Stomach (tissue), 4 donors: ENCODE measurements at regions not wholly inside any gene's neighbourhood (a gene's known extent, or its start where the extent isn't known, plus 50 kb on each side); places are given as distances from the start of the nearest gene placed in this dataset.

ENCODE experiments used
- CTCF ChIP-seq, 7 experiments: fragments of 450-650 bp in 4 of 7; fragments of 200-600 bp in 3 of 7; sonication (generic) in 3 of 7; IDR thresholded peaks; one replicate each; pipeline ENCODE4 v1.5.1; 2016 to 2019; ENCODE audit warnings: antibody characterized with exemption in 7 of 7, control low read depth in 2 of 7, mild to moderate bottlenecking in 1 of 7
- EP300 ChIP-seq: sonication (generic); formaldehyde crosslinking; IDR thresholded peaks from one replicate; pipeline ENCODE4 v1.6.1; 2017; ENCODE audit warnings: antibody characterized with exemption
- POLR2A ChIP-seq, 4 donors: fragments of 450-650 bp; IDR thresholded peaks; one replicate each; pipeline ENCODE4 v1.6.1; 2016; ENCODE audit warnings: antibody characterized with exemption in 4 of 4, control low read depth in 2 of 4, mild to moderate bottlenecking in 1 of 4, moderate library complexity in 1 of 4
- POLR2AphosphoS5 ChIP-seq, 3 donors: sonication (generic); formaldehyde crosslinking; IDR thresholded peaks; one replicate each; pipeline ENCODE4 v1.6.1; 2016; ENCODE audit warnings: antibody characterized with exemption in 3 of 3

GRCh38 chr17:72315122-72315913, 194.5 kb downstream of the SOX9 start:
- no peak for TF ChIP-seq CTCF (IDR thresholded peaks at IDR 0.05)
- no peak for TF ChIP-seq POLR2AphosphoS5 (IDR thresholded peaks at IDR 0.05)
- TF ChIP-seq POLR2A (IDR thresholded peaks at IDR 0.05) = no peak
- no peak for TF ChIP-seq EP300
